ENCODE measurements at regions not wholly inside any gene's neighbourhood (a gene's known extent, or its start where the extent isn't known, plus 50 kb on each side); places are given as distances from the start of the nearest gene placed in this dataset.
"Not testable (repeated sequence)": the region's sequence is repeated elsewhere in the genome, so short reads cannot be mapped to it uniquely, and the experiment has no call there.

- no peak for DNase-seq (ENCODE audit: low spot score)
Measured at GRCh38 chr14:100419856-100420255, 96.7 kb downstream of the SLC25A47 start.

- no peak for DNase-seq (ENCODE audit: low spot score)
Measured at GRCh38 chr14:100421756-100422470, 98.8 kb downstream of the SLC25A47 start.

GRCh38 chr14:100422556-100423316, 99.6 kb downstream of the SLC25A47 start:
- no peak for DNase-seq (ENCODE audit: low spot score)

GRCh38 chr14:100423317-100424010, 100.3 kb downstream of the SLC25A47 start:
- no peak for DNase-seq (ENCODE audit: low spot score)

- DNase-seq (ENCODE audit: low spot score), result no peak
Measured at GRCh38 chr14:100424504-100425428, 101.6 kb downstream of the SLC25A47 start.

- no peak for DNase-seq (ENCODE audit: low spot score)
Measured at GRCh38 chr14:100425429-100425827, 102.3 kb downstream of the SLC25A47 start.

GRCh38 chr14:100426314-100426713, 103.2 kb downstream of the SLC25A47 start:
- no peak for DNase-seq (ENCODE audit: low spot score)

GRCh38 chr14:100427166-100427565, 104.0 kb downstream of the SLC25A47 start:
- DNase-seq (ENCODE audit: low spot score), result no peak

- no peak for DNase-seq (ENCODE audit: low spot score)
Measured at GRCh38 chr14:100428727-100429126, 105.6 kb downstream of the SLC25A47 start.

- no peak for DNase-seq (ENCODE audit: low spot score)
Measured at GRCh38 chr14:100429537-100429936, 106.4 kb downstream of the SLC25A47 start.

- DNase-seq (ENCODE audit: low spot score), result no peak
Measured at GRCh38 chr14:100430571-100430970, 107.4 kb downstream of the SLC25A47 start.

GRCh38 chr14:100431461-100431860, 108.3 kb downstream of the SLC25A47 start:
- not testable (repeated sequence) for DNase-seq (ENCODE audit: low spot score)

- no peak for DNase-seq (ENCODE audit: low spot score)
Measured at GRCh38 chr14:100432652-100433427, 109.7 kb downstream of the SLC25A47 start.

- no peak for DNase-seq (ENCODE audit: low spot score)
Measured at GRCh38 chr14:100433428-100433814, 110.3 kb downstream of the SLC25A47 start.

GRCh38 chr14:100434033-100434601, 111.0 kb downstream of the SLC25A47 start:
- DNase-seq (ENCODE audit: low spot score), result no peak

GRCh38 chr14:100434911-100435438, 111.8 kb downstream of the SLC25A47 start:
- DNase-seq (ENCODE audit: low spot score), result no peak

- DNase-seq (ENCODE audit: low spot score), result no peak
Measured at GRCh38 chr14:100435459-100435858, 112.3 kb downstream of the SLC25A47 start.

- DNase-seq (ENCODE audit: low spot score), result no peak
Measured at GRCh38 chr14:100436745-100437406, 113.7 kb downstream of the SLC25A47 start.

GRCh38 chr14:100438271-100438670, 115.1 kb downstream of the SLC25A47 start:
- DNase-seq (ENCODE audit: low spot score), result no peak

All from germinal center (tissue), 1 donor.